Ishikawa (cell line): ENCODE measurements at regions not wholly inside any gene's neighbourhood (a gene's known extent, or its start where the extent isn't known, plus 50 kb on each side); places are given as distances from the start of the nearest gene placed in this dataset.

Experiments
- CEBPB ChIP-seq: IDR thresholded peaks from 2 replicates; pipeline ENCODE4 v1.6.1; 2012
- CREB1 ChIP-seq: IDR thresholded peaks from 2 replicates; pipeline ENCODE4 v1.6.1; 2012; ENCODE audit warnings: low read depth
- EGR1 ChIP-seq: IDR thresholded peaks from 2 replicates; pipeline ENCODE4 v1.6.1; 2012
- EP300 ChIP-seq: IDR thresholded peaks from 2 replicates; pipeline ENCODE4 v1.6.1; 2012; ENCODE audit warnings: borderline replicate concordance
- FOXM1 ChIP-seq: IDR thresholded peaks from 2 replicates; pipeline ENCODE4 v1.6.1; 2012; ENCODE audit warnings: low read depth, borderline replicate concordance
- MAX ChIP-seq: IDR thresholded peaks from 2 replicates; pipeline ENCODE4 v1.6.1; 2012
- NFIC ChIP-seq: IDR thresholded peaks from 2 replicates; pipeline ENCODE4 v1.6.1; 2012
- RAD21 ChIP-seq: IDR thresholded peaks from 2 replicates; pipeline ENCODE4 v1.6.1; 2012; ENCODE audit warnings: low read depth
- REST ChIP-seq: IDR thresholded peaks from 2 replicates; pipeline ENCODE4 v1.6.1; 2012; ENCODE audit warnings: low read depth, mild to moderate bottlenecking
- TAF1 ChIP-seq: IDR thresholded peaks from 2 replicates; pipeline ENCODE4 v1.6.1; 2012; ENCODE audit warnings: low read depth, mild to moderate bottlenecking
- TCF12 ChIP-seq: IDR thresholded peaks from 2 replicates; pipeline ENCODE4 v1.6.1; 2012; ENCODE audit warnings: low read depth
- TEAD4 ChIP-seq: IDR thresholded peaks from 2 replicates; pipeline ENCODE4 v1.6.1; 2012
- USF1 ChIP-seq: IDR thresholded peaks from 2 replicates; pipeline ENCODE4 v1.6.1; 2012
- YY1 ChIP-seq: IDR thresholded peaks from 2 replicates; pipeline ENCODE4 v1.6.1; 2012; ENCODE audit warnings: low read depth
- ZBTB7A ChIP-seq: IDR thresholded peaks from 2 replicates; pipeline ENCODE4 v1.6.1; 2012; ENCODE audit warnings: low read depth

- TF ChIP-seq EGR1 (no peak), REST (no peak), TEAD4 (no peak), YY1 (no peak), NFIC (no peak), TAF1 (no peak), FOXM1 (no peak), RAD21 (no peak)
These were observed 63.9 kb upstream of the GRIK3 start for GRCh38 chr1:37098237-37098636.

GRCh38 chr1:37100310-37100709, 66.0 kb upstream of the GRIK3 start:
- no peak for TF ChIP-seq ZBTB7A
- no peak for TF ChIP-seq TAF1
- TF ChIP-seq TEAD4: no peak
- no peak for TF ChIP-seq EP300
- no peak for TF ChIP-seq CREB1
- no peak for TF ChIP-seq TCF12
- no peak for TF ChIP-seq YY1
- TF ChIP-seq EGR1: no peak
- TF ChIP-seq CEBPB: no peak
- no peak for TF ChIP-seq FOXM1
- no peak for TF ChIP-seq REST
- no peak for TF ChIP-seq NFIC
- TF ChIP-seq USF1: no peak
- TF ChIP-seq RAD21: no peak
- no peak for TF ChIP-seq MAX

GRCh38 chr1:37102656-37103382, 68.5 kb upstream of the GRIK3 start:
- TF ChIP-seq CREB1 (no peak), ZBTB7A (no peak), REST (no peak), RAD21 (no peak), TCF12 (no peak), EGR1 (no peak), MAX (no peak), FOXM1 (no peak), EP300 (no peak), NFIC (no peak), TEAD4 (no peak), TAF1 (no peak), CEBPB (no peak), USF1 (no peak), YY1 (no peak)

GRCh38 chr1:37105911-37106310, 71.6 kb upstream of the GRIK3 start:
- TF ChIP-seq TAF1: no peak
- no peak for TF ChIP-seq TCF12
- TF ChIP-seq MAX: no peak
- TF ChIP-seq ZBTB7A: no peak
- no peak for TF ChIP-seq CREB1
- TF ChIP-seq USF1: no peak
- TF ChIP-seq TEAD4: no peak
- no peak for TF ChIP-seq NFIC
- TF ChIP-seq EP300: no peak
- TF ChIP-seq CEBPB: no peak
- TF ChIP-seq RAD21: no peak
- no peak for TF ChIP-seq FOXM1
- no peak for TF ChIP-seq REST
- TF ChIP-seq YY1: no peak
- TF ChIP-seq EGR1: no peak
